ENCODE measurements at regions not wholly inside any gene's neighbourhood (a gene's known extent, or its start where the extent isn't known, plus 50 kb on each side); places are given as distances from the start of the nearest gene placed in this dataset.

- Histone ChIP-seq H3K36me3 (ENCODE audit: control insufficient read depth, insufficient read depth, low read length) (no peaks in the 10 kb centered on the region), H3K4me3 (replicated peaks; ENCODE audit: low read depth, low read length) (no peak overlapping the region), H3K27me3 (replicated peaks; ENCODE audit: control insufficient read depth, insufficient read depth, low read length) (no peaks in the 10 kb centered on the region)
- DNase-seq (ENCODE audit: extremely low read depth, insufficient read length), result no peak
- TF ChIP-seq CTCF (IDR thresholded peaks at IDR 0.05; ENCODE audit: insufficient read depth, low read length, poor library complexity, severe bottlenecking), result no peak
Observed at GRCh38 chr20:11354846-11355245, 562.8 kb upstream of the BTBD3 start.

GRCh38 chr20:11355345-11355744 is 562.3 kb upstream of the BTBD3 start:
- Histone ChIP-seq H3K36me3 (ENCODE audit: control insufficient read depth, insufficient read depth, low read length) (no peaks in the 10 kb centered on the region), H3K27me3 (replicated peaks; ENCODE audit: control insufficient read depth, insufficient read depth, low read length) (no peaks in the 10 kb centered on the region), H3K4me3 (replicated peaks; ENCODE audit: low read depth, low read length) (no peak overlapping the region)
- no peak for TF ChIP-seq CTCF (IDR thresholded peaks at IDR 0.05; ENCODE audit: insufficient read depth, low read length, poor library complexity, severe bottlenecking)
- DNase-seq (ENCODE audit: extremely low read depth, insufficient read length), result no peak

GRCh38 chr20:11356061-11356460 is 561.6 kb upstream of the BTBD3 start:
- H3K36me3 ChIP-seq (ENCODE audit: control insufficient read depth, insufficient read depth, low read length), result no peaks in the 10 kb centered on the region
- H3K4me3 ChIP-seq (replicated peaks; ENCODE audit: low read depth, low read length), result no peak overlapping the region
- no peak for DNase-seq (ENCODE audit: extremely low read depth, insufficient read length)
- no peaks in the 10 kb centered on the region for H3K27me3 ChIP-seq (replicated peaks; ENCODE audit: control insufficient read depth, insufficient read depth, low read length)
- no peak for TF ChIP-seq CTCF (IDR thresholded peaks at IDR 0.05; ENCODE audit: insufficient read depth, low read length, poor library complexity, severe bottlenecking)

- DNase-seq (ENCODE audit: extremely low read depth, insufficient read length), result no peak
- no peak overlapping the region for H3K4me3 ChIP-seq (replicated peaks; ENCODE audit: low read depth, low read length)
- H3K36me3 ChIP-seq (ENCODE audit: control insufficient read depth, insufficient read depth, low read length), result no peaks in the 10 kb centered on the region
- TF ChIP-seq CTCF (IDR thresholded peaks at IDR 0.05; ENCODE audit: insufficient read depth, low read length, poor library complexity, severe bottlenecking), result no peak
- no peaks in the 10 kb centered on the region for H3K27me3 ChIP-seq (replicated peaks; ENCODE audit: control insufficient read depth, insufficient read depth, low read length)
Observed at GRCh38 chr20:11362450-11362849, 555.2 kb upstream of the BTBD3 start.

- no peak for TF ChIP-seq CTCF (IDR thresholded peaks at IDR 0.05; ENCODE audit: insufficient read depth, low read length, poor library complexity, severe bottlenecking)
- Histone ChIP-seq H3K4me3 (replicated peaks; ENCODE audit: low read depth, low read length) (no peak overlapping the region), H3K36me3 (ENCODE audit: control insufficient read depth, insufficient read depth, low read length) (no peaks in the 10 kb centered on the region), H3K27me3 (replicated peaks; ENCODE audit: control insufficient read depth, insufficient read depth, low read length) (no peaks in the 10 kb centered on the region)
- no peak for DNase-seq (ENCODE audit: extremely low read depth, insufficient read length)
Observed at GRCh38 chr20:11364736-11365135, 553.0 kb upstream of the BTBD3 start.

GRCh38 chr20:11366660-11367059 is 551.0 kb upstream of the BTBD3 start:
- H3K4me3 ChIP-seq (replicated peaks; ENCODE audit: low read depth, low read length), result no peak overlapping the region
- no peak for DNase-seq (ENCODE audit: extremely low read depth, insufficient read length)
- TF ChIP-seq CTCF (IDR thresholded peaks at IDR 0.05; ENCODE audit: insufficient read depth, low read length, poor library complexity, severe bottlenecking), result no peak
- no peaks in the 10 kb centered on the region for H3K27me3 ChIP-seq (replicated peaks; ENCODE audit: control insufficient read depth, insufficient read depth, low read length)
- H3K36me3 ChIP-seq (ENCODE audit: control insufficient read depth, insufficient read depth, low read length), result no peaks in the 10 kb centered on the region
